ENCODE measurements at regions not wholly inside any gene's neighbourhood (a gene's known extent, or its start where the extent isn't known, plus 50 kb on each side); places are given as distances from the start of the nearest gene placed in this dataset.

DNA sequence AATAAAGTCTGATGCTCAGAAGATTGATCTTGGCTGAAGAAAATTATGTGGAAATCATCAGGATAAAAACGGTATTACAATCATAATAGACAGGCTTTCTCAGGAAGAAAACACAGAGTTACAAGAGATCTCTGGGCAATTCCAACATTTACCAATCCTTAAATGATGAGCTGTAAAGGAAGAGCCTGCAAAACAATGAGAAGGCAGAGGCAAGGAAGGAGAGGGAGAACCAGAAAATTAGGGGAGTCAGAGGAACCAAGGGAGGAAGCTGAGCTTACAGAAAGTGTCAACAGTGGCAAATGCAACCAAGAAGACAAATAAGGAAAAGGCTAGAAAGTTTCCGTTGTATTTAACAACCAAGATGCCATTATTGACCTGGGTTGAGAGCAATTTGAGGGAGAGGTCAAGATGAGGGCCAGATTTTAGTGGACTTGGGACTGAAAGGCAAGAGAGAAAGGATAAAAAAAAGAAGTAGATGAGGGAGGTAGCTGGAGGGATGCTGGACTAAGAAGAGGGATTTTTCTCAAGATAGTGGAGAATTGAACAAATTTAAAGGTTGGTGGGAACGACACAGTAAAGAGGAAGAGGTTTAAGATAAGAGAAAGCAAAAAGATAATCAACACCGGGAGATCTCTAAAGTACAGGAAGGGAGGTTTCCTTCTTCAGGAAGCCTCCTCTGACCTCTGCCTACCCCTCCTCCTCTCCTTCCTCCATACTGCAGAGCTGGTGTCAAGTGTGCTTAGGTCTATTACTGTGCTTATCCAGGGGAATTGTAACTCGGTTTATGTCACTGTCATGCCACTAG lies 116.9 kb downstream of the DUSP6 start:
- TF ChIP-seq POLR2AphosphoS5 (IDR thresholded peaks at IDR 0.05; ENCODE audit: low read depth, low read length) (no peak), POLR2A (IDR thresholded peaks at IDR 0.05; ENCODE audit: low read depth, low read length) (no peak)

All from GM12892 (cell line).